HG02943 (cell line): ENCODE measurements at regions not wholly inside any gene's neighbourhood (a gene's known extent, or its start where the extent isn't known, plus 50 kb on each side); places are given as distances from the start of the nearest gene placed in this dataset.
"Not testable (repeated sequence)": the region's sequence is repeated elsewhere in the genome, so short reads cannot be mapped to it uniquely, and the experiment has no call there.

Experiments
- ATAC-seq: cut with Tn5 transposase; IDR thresholded peaks from one replicate; pipeline ENCODE4 v1.9.1; 2021; ENCODE audit warnings: mild to moderate bottlenecking, low read depth, moderate library complexity; ENCODE audit not compliant: unreplicated experiment

DNA sequence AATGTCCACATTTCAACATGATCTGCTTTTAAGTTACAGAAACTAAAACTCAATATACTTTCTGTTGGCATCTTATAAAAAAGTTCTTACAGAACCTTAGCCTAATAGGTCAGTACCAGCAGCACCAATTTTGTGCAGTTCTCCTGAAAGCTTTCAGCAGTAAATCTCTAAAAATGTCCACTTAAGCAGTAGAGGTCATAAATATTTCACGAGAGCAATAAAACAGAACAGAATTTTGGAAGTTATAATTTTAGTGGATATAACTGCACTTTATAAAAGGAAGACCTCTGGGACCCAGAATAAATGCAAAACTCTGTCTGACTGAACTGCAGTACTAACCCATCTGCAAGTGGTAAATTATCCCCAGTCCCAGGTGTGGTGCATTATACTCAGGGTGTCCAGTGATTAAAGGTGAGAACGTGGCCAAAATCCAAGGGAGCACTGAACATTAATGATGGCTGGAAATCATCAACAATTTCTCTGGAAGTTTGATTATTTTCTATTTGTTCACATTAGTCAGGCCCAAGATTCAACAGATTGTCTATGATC lies 172.6 kb upstream of the RSPO3 start:
- ATAC-seq = no peak

DNA sequence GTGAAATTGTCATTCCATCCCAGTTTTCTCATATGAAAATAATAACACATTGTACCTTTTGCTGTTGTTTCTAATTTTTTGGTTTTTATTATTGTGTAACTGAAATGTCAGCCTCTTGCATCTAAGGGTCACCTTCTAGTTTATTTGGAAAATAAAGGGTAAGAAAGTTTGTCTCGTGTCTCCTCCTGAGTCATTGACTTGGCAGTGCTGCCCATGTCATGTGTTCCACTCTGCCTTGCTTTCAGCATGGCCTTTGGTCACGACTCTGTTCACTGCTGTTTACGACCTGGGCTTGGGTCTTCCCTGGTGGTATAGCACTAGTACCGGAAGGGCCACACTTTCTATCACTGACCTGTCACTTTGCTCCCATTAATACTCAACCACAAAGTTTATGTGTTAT lies 171.4 kb upstream of the RSPO3 start:
- ATAC-seq = no peak

DNA sequence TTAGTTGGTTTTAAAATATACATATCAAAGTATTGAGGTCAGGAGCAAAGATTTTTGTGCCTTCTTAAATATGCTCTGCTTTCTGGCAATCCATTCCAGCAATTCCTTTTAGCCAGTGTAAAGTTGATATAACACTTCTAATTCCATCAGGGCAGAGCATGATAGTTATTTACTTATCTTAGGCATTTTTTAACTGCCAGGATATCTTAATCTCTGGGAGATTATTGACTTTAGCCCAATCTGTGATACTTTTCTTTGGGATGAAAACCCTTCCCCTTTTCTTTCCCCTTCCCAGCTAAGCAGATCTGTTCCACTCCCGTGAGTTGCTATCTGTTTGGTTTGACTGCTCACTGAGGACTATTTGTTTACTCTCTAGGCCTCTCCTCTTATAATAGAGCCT lies 168.7 kb upstream of the RSPO3 start:
- ATAC-seq = no peak

DNA sequence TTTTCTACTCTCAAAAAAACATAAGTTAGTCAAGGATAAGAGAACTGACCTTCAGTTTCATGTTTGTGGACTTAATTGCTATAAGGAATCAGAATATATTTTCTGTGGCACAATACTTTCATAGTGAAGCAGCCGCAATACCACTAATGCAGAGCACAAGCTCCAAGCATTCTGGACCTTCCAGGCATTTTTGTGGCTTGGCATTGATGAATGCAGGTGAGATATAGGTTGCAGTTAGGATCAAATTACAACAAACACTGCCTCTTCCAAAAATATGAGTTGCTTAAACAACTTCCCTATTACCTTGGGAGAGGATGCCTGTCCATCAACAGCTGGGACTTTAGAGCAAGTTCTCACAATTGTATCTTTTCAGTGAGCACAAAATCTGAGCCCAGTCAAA lies 162.8 kb upstream of the RSPO3 start:
- no peak for ATAC-seq

DNA sequence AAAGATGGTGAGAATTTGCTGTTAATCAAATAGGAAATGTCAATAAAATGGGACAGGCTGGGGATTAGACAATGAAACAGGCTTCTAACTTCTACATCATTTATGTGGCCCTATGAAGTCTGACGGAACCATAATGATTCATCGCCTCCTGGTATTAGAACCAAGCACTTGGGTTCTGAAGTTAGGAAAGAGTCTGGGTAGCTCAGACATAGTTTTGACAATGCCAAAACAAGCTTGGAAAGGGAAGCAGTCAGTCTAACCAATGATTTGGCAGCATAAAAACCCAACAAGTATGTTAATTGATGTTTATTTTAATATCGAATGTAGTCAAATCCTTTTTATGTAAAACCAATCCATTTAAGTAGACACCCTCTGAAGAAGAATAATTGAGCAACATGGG lies 160.8 kb upstream of the RSPO3 start:
- ATAC-seq = no peak

DNA sequence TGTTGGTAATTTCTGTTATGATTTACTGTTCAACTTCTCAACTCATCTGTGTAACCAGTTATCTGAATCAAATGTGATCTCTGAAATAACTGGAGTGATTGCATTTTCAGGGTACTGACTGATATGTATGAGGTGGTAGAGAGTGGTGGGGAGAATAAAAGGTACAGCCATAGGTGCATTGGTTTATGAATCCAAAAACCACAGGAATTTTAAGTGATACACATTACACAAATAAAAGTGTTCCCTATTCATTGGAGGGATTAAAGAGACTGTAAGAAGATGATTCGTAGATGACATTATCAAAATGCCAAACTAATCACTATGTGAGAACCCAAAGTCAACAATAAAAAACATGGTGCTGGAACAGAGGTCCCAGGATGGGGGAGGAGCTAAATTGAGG lies 158.7 kb upstream of the RSPO3 start:
- ATAC-seq = no peak

DNA sequence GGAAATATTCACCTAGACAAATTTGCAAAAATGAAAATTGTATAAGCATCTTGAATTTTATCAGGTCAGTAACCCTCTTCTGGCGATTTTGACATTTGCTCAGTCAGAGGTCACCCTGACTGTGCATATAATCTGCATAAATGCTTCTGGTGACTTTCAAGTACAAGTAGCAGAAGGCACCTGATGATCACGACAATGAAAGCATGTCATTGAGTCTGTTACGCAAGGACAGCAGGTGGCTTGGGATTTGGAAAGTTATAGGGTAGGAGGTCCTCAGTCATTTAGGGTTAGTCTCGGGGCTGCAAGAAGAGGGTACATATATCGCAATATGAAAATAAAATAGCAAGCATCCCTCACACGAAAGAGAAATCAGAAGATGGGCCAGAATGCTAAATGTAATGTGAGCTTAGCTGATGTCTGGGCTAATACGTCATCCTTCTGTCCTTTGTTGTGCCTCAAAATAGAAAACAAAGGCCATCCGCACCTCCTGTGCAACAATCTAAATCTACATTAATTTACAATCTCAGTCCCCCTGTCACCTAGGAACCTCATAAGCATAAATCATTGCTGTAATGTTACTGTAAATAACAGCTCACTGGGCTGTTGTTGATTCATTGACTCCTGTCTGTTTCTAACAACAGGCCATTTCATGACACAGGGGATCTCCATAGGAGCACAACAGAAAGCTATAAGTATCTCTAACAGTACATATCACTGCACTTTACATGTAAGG lies 155.2 kb upstream of the RSPO3 start:
- no peak for ATAC-seq

DNA sequence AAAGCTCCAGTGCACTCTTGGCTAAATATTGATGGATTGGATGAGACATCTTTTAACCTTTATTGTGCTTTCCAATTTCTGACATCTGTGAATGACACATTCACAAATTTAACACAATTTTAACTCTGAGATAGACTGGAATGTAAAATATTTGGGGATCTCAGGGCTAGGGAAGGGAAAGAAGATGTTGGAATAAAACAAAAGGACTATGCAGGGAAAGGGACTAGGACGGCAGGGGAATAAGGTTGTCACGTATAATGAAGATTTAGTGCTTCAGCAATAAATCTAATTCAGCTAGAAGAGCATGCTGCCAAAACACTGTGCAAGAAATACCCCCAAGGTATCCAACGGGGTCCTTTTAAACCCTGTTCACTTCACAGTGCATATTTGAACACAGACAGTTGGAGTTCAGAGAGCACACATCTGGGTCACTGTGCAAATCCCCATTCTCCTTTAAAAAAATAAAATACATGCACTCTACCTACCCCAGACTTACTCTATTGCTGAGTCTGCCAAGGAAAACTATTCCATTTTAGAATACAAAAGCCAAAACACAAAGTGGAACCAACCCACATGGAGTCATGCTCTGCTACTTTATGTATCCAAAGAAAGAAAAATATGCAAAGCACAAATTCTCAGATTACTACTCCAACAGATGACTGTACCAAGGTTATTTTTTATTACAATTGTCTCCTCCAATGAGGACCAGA lies 151.0 kb upstream of the RSPO3 start:
- ATAC-seq = no peak

DNA sequence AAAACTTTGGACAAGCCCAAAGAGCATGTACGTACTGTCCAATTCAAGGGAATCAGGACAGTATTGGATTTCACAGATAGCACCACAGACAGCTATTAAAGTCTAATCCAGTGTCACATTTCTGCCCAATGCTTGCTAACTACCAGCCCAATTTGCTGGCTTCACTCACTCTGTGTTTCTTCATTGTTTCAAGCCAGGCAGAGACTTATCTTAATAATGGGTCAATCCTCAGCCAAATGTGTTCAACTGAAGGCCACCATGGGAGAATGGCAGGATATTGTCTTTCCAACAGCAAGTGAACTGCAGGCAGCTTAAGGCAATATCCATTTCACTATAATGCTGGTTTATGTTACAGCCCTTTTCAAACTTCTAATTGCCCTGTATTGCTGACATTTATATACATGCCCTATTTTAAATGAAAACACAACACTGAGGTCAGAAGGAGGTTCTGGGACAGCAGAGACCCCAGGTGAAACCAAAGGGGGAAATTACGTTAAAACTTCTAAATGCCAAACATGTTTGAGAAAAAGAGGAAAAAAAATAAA lies 142.1 kb upstream of the RSPO3 start:
- ATAC-seq = no peak

DNA sequence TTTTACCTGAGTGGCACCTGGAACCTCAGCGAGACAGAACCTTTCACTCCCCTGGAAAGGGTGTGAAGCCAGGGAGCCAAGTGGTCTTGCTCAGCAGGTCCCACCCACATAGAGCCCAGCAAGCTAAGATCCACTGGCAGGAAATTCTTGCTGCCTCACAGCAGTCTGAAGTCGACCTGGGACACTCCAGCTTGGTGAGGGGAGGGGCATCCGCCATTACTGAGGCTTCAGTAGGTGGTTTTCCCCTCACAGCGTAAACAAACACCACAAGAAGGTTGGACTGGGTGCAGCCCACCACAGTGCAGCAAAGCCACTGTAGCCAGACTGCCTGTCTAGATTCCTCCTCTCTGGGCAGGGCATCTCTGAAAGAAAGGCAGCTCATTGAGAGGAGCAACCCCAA lies 134.7 kb upstream of the RSPO3 start:
- no peak for ATAC-seq

DNA sequence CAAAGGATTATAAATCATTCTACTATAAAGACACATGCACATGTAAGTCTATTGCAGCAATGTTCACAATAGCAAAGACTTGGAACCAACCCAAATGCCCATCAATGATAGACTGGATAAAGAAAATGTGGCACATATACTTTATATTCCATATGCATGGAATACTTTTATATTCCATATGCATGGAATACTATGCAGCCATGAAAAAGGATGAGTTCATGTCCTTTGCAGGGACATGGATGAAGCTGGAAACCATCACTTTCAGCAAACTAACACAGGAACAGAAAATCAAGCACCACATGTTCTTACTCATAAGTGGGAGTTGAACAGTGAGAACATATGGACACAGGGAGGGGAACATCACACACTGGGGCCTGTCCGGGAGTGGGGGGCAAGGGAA lies 130.3 kb upstream of the RSPO3 start:
- ATAC-seq = not testable (repeated sequence)

DNA sequence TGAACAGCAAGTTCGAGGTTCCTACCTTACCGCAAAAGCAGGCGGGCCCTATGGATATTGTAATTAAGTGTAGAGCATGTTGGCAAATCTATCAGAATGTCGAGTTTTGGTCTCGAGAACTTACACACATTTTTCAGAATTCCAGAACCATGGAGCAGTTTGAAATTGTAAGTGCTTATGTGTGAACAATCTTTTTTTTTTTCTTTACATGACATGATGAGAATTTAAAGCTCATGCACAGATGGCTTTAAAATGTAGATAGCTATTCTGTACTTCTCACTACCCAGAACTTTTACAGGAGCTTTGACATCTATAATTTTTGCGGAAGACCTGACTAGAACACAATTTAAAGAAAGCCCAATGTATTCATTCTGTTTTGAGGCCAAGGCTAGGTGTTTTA lies 117.8 kb upstream of the RSPO3 start:
- ATAC-seq = no peak

DNA sequence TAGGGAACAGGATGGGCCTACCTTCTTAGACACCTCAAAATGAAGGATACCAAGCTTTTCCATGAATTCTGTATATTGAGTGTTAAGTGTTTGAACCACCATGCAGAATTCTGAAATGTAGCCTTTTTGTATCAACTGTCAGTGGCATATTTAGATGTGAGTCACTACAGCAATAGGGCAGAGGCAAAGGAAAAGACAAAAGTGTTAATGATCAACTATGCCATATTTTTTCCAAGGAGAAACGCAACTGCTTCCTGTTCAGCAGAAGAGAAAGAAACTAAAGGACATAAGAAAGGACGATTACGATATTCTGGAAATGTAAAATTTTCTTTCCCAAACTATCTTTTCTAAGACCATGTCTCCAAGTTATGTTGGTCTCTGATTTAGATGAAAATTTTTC lies 104.6 kb upstream of the RSPO3 start:
- ATAC-seq = no peak

DNA sequence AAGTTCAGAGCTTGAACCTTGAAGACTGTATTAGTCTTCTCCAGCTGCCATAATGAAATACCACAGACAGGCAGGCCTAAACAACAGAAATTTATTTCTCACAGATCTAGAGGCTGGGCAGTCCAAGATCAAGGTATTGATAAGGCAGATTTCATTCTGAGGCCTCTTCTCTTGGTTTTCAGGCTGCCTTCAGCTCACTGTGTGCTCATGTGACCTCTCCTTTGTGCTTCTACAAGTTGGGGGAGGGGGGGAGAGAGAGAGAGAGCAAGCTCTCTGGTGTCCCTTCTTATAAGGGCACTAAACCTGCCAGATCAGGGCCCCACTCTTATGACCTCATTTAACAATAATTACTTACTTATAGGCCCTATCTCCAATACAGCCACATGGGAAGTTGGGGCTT lies 102.6 kb upstream of the RSPO3 start:
- ATAC-seq = no peak

DNA sequence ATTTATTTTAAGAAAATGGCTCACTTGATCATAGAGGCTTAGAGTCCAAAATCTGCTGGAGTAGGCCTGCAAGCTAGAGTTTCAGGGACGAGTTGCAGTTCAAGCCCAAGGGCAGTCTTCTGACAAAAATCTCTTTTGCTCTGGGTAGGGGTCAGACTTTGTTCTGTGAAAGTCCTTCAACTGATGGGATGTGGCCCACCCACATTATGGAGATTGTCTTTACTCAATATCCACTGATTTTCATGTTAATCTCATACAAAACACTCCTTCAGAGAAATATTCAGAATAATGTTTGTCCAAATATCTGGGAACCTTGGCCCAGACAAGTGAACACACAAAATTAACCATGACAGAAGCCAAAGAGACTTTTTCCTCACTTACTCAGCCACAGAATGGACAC lies 98.6 kb upstream of the RSPO3 start:
- no peak for ATAC-seq

DNA sequence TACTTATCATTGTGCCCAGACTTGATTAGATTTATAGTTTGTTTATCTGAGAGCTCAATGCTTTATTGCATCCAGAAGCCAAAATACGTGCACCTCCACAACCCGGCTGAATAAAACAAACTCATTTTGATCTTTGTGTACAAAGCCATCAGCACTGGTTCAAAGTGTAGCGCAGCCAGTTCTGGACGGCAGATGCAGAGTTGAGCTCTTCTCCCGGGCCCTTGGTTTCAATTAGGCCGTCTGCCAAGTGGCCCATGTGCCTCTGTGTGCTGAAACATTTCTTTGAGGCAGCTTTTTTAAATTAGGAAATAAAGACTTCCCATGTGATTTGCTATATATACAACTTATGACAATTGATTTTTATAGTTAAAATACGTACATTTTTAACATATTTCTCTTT lies 96.2 kb upstream of the RSPO3 start:
- ATAC-seq = no peak

DNA sequence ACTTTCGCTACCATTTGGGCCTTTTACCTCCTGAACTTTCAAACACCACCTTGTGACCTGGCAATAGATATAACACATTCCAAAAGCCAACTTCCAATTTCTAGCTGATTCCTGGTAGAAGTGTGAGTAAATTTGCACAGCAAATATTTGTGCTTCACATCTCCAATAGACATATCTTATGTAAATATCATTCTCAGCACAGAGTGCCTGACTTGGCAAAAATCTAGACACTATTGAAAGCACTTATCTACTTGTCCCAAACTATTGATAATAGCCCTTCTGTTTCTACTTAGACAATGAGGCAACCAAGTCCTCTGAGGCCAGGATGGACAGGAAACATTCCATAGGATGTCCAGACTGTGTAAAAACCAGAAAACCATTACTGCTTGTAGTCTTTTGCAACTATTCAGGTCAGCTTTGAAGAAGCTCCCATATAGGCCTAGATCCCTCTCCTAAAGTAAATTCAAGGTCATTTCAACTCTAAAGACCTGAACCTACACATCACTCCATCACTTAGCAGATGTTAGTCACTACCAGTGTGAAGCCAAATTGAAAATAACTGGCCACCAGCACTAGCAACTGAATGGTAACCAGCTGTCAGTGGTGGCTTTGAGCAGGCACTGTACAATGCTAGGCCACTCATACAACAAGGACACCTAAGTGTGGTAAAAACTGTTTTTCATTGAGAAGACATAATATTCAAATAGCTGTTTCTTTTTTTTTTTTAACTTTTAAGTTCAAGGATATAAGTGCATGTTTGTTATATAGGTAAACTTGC lies 95.3 kb upstream of the RSPO3 start:
- no peak for ATAC-seq

DNA sequence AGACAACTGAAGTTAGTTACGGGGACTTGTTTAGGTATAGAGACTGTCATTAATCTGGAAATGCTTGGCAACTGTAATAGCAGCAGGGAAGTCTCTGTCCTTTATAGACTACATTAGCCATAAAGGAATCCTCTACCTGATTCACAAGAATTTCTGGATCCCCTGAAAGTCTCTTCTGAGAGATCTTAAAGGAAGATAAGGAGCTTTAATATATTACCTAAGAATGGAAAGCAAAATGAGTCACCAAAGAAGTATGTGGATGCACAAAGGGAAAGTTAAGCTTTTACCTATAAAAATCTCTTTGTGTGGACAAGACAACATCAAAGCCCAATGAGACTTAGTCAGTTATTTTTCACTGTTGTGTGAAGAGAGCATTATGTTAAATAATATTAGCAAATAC lies 92.2 kb upstream of the RSPO3 start:
- no peak for ATAC-seq

DNA sequence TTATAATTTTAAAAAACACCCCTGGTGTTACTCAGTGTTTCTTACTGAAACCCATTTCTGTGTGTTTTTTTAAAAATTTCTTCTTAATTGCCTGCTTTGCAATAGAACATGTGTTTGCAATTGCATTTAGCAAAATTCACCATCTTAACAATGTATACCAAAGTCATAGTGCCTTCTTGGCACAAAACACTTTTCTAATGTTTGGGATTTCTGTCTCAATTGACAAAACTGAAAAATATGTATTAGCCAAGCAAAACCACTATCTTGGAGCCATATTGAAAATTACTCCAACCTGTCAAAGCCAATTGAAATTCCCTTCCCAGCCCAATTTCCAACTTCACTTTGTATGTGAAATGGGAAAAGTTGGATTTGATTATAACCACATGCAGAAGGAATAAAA lies 88.4 kb upstream of the RSPO3 start:
- no peak for ATAC-seq

DNA sequence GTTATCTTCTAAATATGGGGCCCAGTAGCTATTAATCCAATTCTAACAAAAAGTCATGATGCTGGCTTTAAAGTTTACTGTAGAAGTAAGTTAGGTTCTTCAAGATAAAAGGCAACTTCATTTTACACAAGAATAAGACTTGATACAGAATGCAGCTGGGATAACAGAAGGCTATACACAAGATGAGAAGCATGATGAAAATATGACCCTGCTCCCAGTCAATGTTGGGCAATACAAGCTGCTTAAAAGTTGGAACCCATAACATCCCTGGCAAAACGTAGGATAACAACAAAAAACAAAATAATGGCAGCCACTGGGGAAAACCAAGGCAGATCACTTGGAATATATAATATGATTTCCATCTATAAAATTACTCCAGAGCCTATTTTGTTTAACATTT lies 87.6 kb upstream of the RSPO3 start:
- no peak for ATAC-seq

DNA sequence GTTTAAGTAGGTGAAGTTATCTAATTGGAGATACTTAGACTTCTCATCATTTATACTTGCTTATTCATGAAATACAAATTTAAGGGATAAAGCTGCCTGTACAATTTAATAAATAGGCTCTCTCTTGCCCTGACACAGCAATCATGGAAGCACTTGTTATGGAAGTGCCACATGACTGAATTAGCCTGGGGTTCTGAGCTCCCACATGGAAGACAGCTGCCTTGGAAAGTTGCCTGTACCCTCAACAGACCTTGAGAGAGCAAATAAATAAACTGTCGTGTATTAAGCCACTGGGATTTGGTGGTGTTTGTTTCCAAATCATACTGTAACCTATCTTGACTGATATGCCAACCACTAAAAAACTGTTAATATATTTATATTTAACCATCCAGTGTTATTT lies 87.0 kb upstream of the RSPO3 start:
- ATAC-seq = no peak
